Tibial artery (tissue), 4 donors: ENCODE measurements at regions not wholly inside any gene's neighbourhood (a gene's known extent, or its start where the extent isn't known, plus 50 kb on each side); places are given as distances from the start of the nearest gene placed in this dataset.

Experiments used
- DNase-seq, 2 donors: peaks; one replicate each; pipeline ENCODE4 v3.0.0-alpha.2; 2019
- H3K27ac ChIP-seq, 2 donors: fragments of 200-600 bp; sonication (generic) in 1 of 2; 1 replicate in 1 of 2; 2 replicates in 1 of 2; pipeline ENCODE4 v1.5.1; 2018 to 2019; ENCODE audit warnings: mild to moderate bottlenecking in 1 of 2
- H3K27me3 ChIP-seq, 2 donors: fragments of 200-600 bp; sonication (generic) in 1 of 2; one replicate each; pipeline versions ENCODE4 v1.5.1 to v1.6.0; 2016 to 2019
- H3K36me3 ChIP-seq, 3 donors: fragments of 200-600 bp; sonication (generic) in 2 of 3; one replicate each; pipeline ENCODE4 v1.5.1; 2016 to 2019; ENCODE audit warnings: mild to moderate bottlenecking in 2 of 3
- H3K4me1 ChIP-seq, 4 donors: fragments of 200-600 bp; sonication (generic) in 2 of 4; 1 replicate in 3 of 4; 2 replicates in 1 of 4; pipeline ENCODE4 v1.5.1; 2016 to 2019
- H3K4me3 ChIP-seq, 2 donors: fragments of 200-600 bp; sonication (generic) in 1 of 2; 1 replicate in 1 of 2; 2 replicates in 1 of 2; pipeline ENCODE4 v1.5.1; 2018 to 2019; ENCODE audit warnings: mild to moderate bottlenecking in 2 of 2
- H3K9me3 ChIP-seq, 3 donors: fragments of 200-600 bp; sonication (generic) in 1 of 3; one replicate each; pipeline ENCODE4 v1.5.1; 2016 to 2019
- CTCF ChIP-seq, 2 experiments: fragments of 200-600 bp in 1 of 2; fragments of 450-650 bp in 1 of 2; IDR thresholded peaks; one replicate each; pipeline ENCODE4 v1.5.1; 2017 to 2019; ENCODE audit warnings: antibody characterized with exemption in 2 of 2, mild to moderate bottlenecking in 1 of 2, moderate library complexity in 1 of 2
- intact Hi-C: fragments of 100-400 bp; cut with DNase I; formaldehyde crosslinking; loops from one replicate; pipeline ENCODE4 v1.15.0; 2023; ENCODE audit warnings: low total_unique reads

GRCh38 chr1:218967836-218968235 lies 205.8 kb upstream of the LYPLAL1 start:
- Histone ChIP-seq H3K36me3 (no peaks in the 10 kb centered on the region), H3K4me3 (no peak overlapping the region), H3K27ac (no peak overlapping the region), H3K9me3 (peaks cover 0 to 7% (median 4%) of the 10 kb centered on the region in 3 donors), H3K4me1 (peaks cover 0 to 6% (median 1%) of the 10 kb centered on the region in 4 donors), H3K27me3 (no peaks in the 10 kb centered on the region)
- DNase-seq = no peak
- TF ChIP-seq CTCF (IDR thresholded peaks at IDR 0.05) = no peak
- intact Hi-C loops = no loop called here

GRCh38 chr1:218969006-218969405 lies 204.7 kb upstream of the LYPLAL1 start:
- H3K4me3 ChIP-seq = no peak overlapping the region
- no peaks in the 10 kb centered on the region for H3K36me3 ChIP-seq
- intact Hi-C loops = no loop called here
- no peak overlapping the region for H3K27ac ChIP-seq
- no peaks in the 10 kb centered on the region for H3K27me3 ChIP-seq
- TF ChIP-seq CTCF (IDR thresholded peaks at IDR 0.05) = no peak
- H3K9me3 ChIP-seq = peaks cover 0 to 7% (median 4%) of the 10 kb centered on the region in 3 donors
- H3K4me1 ChIP-seq = peaks cover 0 to 6% (median 1%) of the 10 kb centered on the region in 4 donors
- DNase-seq = no peak

- TF ChIP-seq CTCF (IDR thresholded peaks at IDR 0.05) = no peak
- no peak for DNase-seq
- Histone ChIP-seq H3K9me3 (peaks cover 0 to 7% (median 4%) of the 10 kb centered on the region in 3 donors), H3K4me1 (peaks cover 0 to 6% (median 1%) of the 10 kb centered on the region in 4 donors), H3K27ac (no peak overlapping the region), H3K27me3 (no peaks in the 10 kb centered on the region), H3K36me3 (no peaks in the 10 kb centered on the region), H3K4me3 (no peak overlapping the region)
- intact Hi-C loops = no loop called here
Measured at GRCh38 chr1:218970397-218970990, 203.2 kb upstream of the LYPLAL1 start.

GRCh38 chr1:218971156-218971555 lies 202.5 kb upstream of the LYPLAL1 start:
- Histone ChIP-seq H3K4me3 (no peak overlapping the region), H3K27me3 (no peaks in the 10 kb centered on the region), H3K27ac (no peak overlapping the region), H3K36me3 (no peaks in the 10 kb centered on the region), H3K4me1 (peaks cover 0 to 6% (median 1%) of the 10 kb centered on the region in 4 donors), H3K9me3 (peaks cover 0 to 7% (median 4%) of the 10 kb centered on the region in 3 donors)
- intact Hi-C loops = no loop called here
- TF ChIP-seq CTCF (IDR thresholded peaks at IDR 0.05) = no peak
- no peak for DNase-seq

GRCh38 chr1:218980881-218981280 lies 192.8 kb upstream of the LYPLAL1 start:
- peaks cover 0 to 19% (median 11%) of the 10 kb centered on the region in 4 donors for H3K4me1 ChIP-seq
- intact Hi-C loops = loop anchor here (10.0 kb wide), 1 partner anchor 636 kb away; the partner anchor contains the start of gene TGFB2
- DNase-seq = no peak
- no peaks in the 10 kb centered on the region for H3K27me3 ChIP-seq
- no peak overlapping the region for H3K27ac ChIP-seq
- TF ChIP-seq CTCF (IDR thresholded peaks at IDR 0.05) = no peak
- H3K36me3 ChIP-seq = no peaks in the 10 kb centered on the region
- no peak overlapping the region for H3K4me3 ChIP-seq
- H3K9me3 ChIP-seq = no peaks in the 10 kb centered on the region
